Left kidney (tissue), 1 donor: ENCODE measurements at regions not wholly inside any gene's neighbourhood (a gene's known extent, or its start where the extent isn't known, plus 50 kb on each side); places are given as distances from the start of the nearest gene placed in this dataset.

Source experiments
- DNase-seq: peaks from one replicate; pipeline ENCODE4 v3.0.0-alpha.2; 2013

DNA sequence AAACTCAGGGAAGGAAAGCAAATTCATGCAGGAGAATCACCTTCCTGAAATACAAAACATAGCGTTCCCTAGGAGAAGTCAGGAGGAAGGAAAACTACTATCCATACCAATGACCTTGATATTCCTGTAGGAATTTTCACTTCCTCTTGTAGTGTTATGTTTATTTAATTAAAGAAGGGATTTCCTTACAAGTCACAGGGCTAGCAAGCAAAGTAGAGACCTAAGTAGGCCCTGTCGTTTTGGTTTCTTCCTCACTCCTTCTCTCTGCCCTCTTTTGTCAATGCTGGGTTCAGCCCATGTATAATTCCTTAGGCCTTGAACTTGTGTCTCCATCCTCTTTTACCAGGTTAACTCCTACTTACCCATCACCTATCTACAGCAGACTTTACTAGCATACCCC lies 435.2 kb upstream of the LRATD1 start:
- no peak for DNase-seq

DNA sequence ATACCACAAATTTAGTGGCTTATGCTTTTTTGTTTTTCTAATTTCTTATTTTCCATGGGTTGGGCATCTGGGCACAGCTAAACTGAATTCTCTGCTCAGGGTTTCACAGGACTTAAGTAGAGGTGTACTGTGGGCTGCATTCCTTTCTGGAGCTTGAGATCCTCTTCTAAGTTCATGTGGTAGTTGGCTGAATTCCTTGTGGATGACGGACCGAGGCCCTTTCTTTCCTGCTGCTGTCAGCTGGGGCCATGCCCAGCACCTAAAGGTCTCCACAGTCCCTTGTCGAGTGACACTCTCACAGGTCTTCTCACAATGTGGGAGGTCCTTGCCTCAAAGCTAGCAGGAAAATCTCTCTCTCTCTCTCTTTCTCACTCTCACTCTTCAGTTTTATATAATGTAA lies 433.5 kb upstream of the LRATD1 start:
- DNase-seq, result no peak

DNA sequence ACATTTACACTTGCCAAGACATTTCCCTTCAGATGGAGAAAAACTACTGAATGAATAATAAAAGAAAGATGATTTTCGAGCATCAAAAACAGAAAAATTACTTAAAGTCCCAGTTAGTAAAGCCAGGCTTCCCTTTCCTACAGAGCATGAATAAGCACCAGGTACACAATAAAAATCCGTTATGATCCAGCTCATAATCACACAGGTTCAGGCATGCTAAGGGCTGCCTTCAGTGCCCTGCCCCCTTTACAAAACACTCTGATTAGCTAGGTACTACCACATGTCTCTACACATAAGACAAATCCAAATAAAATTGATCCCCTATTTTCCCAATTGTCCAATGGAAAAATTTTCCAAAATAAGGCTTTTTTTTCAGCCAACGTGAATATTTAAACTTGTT lies 413.2 kb upstream of the LRATD1 start:
- DNase-seq, result no peak

DNA sequence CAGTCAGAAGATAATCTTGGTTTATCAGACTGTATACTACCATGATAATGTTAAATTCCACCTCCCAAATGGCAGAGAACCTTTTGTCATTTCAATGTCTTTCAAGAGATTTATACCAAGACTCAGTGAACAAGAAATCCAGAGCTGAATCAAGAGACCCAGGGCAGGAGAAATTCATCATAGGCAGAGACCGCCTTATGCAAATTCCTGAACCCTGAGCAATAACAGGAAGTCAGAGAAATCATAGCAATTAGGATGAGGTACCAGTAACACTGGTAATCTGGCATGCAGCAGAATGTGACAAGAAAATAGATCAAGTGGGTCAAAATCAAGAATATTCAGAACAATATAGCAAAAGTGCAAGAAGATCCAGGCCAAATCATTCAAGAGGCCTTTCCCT lies 412.4 kb upstream of the LRATD1 start:
- DNase-seq, result no peak

DNA sequence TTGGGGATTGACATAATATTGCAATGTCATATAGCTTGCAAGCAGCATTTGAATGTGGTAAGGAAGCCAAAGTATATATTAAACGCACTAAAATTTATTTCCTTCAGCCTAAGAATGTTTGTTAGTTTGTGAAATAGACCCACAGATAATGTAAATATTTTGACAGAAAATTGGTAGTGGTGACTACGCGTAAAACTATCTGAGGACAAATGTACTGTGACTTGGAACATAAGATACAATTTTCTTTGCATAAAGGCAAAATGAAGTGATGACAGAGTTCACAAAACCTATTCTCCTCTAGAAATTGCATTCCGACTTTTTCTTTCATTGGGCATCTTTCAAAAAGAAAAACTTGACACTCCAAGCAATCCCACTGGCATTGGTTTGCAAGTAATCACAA lies 411.1 kb upstream of the LRATD1 start:
- no peak for DNase-seq

DNA sequence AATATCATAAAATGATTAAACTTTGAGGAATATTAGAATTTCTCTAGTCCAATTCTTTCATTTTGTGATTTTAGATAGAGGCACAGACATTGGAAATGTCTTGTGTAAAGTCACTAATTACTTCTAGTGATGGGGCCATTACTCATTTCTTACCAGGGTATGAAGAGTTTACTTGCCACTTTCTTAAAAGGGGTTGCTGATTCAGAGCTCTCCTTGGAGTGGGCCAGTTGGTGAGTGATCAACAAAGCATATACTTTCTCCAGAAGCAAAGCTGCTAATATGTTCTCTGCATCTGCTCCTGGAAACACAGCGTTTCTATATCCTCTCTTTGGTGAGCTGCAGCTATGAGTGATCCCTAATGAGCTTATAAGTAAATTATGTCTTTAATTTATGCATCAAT lies 408.9 kb upstream of the LRATD1 start:
- DNase-seq, result no peak

DNA sequence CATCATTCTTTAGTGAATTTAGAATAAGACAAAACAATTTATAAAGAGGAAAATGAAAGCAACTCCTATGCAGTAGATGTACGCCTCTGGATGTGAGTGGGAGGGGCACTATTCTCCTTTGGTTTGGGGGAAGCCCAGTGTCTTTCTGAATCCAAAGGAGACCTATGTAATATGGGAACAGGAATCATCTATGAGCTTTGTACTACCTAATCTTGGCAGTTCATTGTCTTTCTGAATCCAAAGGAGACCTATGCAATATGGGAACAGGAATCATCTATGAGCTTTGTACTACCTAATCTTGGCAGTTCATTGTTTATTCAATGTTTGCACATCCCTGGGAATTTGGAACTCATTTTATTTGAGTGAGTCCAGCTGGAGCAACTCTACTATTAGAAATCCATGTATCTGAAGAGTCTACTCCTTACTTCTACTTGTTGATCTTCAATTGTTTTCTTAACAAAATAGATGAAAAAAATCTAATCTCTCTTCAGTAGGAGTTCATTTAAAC lies 401.1 kb upstream of the LRATD1 start:
- DNase-seq, result no peak

DNA sequence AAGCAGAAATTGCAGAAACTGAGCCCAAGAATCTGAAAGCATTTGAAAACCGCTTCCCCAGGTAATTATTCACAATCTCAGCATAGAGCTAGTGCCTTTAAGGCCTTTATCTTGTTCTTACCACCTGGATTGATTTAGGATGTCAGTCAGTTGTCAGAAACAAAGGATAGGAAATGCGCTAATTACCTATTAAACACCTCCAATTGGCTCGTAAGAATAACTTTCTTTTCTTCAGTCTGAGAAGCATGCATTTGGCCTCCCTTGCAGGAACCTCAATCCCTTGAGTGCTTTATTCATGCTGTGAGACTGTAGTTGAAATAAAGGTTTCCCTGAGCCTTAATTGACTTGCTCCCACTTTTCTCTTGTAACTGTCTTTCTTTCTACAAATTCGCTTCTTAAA lies 400.3 kb upstream of the LRATD1 start:
- no peak for DNase-seq

DNA sequence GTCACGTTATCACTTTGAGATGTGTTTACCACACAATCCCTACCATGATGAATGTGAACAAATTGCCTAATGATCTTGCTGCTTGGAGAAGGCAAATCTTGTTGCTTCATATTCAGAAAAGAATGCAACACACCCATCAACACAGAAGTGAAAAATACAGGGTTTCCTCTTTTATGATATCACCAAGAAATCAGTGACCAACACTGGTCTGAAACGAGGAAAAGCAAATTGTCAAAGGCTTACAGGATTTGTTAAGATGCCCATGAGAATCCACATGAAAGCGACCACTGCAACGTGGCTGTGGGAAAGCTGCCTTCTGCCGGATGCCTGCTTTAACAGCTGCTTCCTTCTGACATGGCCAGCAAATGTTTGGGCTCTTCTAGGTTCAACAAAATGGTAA lies 397.6 kb upstream of the LRATD1 start:
- no peak for DNase-seq

DNA sequence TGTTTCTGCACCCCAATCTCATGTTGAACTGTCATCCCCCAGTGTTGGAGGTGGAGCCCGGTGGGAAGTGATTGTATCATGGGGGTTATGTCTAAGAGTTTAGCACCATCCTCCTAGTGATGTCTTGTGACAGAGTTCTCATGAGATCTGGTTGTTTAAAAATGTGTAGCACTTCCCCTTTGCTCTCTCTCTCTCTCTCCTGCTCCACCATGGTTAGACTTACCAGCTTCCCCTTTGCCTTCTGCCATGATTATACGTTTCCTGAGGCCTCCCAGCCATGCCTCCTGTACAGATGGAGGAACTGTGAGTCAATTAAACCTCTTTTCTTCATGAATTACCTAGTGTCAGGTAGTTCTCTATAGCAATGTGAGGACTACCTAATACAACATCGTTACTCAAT lies 396.9 kb upstream of the LRATD1 start:
- no peak for DNase-seq

DNA sequence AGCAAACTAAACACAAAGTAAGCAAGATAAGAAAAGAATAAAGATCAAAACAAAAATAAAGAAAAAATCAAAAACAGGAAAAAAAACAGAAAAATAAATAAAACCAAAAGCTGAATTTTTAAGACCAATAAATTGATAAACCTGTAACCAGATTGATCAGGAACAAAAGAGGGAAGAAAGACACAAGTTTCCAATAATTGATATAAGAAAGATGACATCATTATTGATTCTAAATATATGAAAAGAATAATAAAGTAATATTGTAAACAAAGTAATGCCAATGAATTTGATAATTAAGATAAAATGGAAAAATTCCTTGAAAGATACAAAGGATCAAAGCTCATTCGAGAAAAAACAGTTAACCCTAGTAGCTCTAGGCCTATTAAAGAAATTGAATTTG lies 394.6 kb upstream of the LRATD1 start:
- no peak for DNase-seq

DNA sequence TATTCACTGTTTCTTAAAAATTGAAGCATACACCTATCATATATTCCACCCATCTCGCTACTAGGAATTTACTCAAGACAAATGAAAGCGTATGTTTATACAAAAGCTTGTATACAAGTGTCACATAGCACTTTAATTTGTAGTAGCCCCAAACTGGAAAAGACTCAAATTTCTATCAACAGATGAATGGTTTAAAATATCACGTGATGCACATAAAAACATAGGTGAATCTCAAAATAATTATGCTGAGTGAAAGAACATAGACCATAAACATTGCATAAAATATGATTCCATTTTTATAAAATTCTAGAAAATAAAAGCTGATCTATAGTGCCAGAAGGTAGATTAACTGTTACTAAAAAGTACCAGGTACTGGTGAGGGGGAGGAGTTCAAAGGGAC lies 392.9 kb upstream of the LRATD1 start:
- no peak for DNase-seq

DNA sequence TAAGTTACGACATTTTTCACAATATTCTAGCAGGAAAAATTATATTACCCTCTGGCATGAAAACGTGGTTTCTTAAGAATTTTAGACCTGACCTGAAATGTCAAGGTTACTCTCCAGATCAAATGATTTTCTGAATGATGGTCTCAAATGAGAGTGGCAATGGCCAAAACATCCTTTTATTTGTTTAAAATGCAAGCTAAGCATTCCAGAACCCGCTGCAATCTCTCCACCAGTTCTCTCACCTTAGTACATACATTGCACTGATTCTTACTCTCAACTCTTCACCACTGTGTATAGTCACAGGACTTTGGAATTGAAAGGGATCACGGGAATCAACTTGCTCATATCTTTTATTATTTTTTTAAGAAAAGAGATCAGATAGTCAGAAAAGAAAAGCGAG lies 391.6 kb upstream of the LRATD1 start:
- no peak for DNase-seq

DNA sequence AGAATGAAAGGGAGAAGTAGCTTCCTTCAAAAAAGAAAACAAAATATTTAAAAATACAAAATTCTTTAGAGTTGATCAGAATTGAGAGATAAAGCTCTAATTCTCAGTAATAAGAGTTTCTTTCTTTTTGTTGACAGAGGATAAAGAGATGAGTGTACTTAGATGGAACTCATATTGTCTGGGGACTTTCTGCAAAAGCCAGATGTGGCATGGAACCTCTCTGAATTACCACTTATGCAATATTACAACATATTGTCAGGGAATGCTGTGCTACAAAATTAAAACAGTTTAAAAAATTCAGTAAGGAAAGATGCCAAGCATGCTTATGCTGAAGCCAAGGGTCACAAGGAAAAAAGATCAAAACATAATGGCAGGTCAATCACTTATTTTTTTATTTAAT lies 386.6 kb upstream of the LRATD1 start:
- DNase-seq, result no peak

DNA sequence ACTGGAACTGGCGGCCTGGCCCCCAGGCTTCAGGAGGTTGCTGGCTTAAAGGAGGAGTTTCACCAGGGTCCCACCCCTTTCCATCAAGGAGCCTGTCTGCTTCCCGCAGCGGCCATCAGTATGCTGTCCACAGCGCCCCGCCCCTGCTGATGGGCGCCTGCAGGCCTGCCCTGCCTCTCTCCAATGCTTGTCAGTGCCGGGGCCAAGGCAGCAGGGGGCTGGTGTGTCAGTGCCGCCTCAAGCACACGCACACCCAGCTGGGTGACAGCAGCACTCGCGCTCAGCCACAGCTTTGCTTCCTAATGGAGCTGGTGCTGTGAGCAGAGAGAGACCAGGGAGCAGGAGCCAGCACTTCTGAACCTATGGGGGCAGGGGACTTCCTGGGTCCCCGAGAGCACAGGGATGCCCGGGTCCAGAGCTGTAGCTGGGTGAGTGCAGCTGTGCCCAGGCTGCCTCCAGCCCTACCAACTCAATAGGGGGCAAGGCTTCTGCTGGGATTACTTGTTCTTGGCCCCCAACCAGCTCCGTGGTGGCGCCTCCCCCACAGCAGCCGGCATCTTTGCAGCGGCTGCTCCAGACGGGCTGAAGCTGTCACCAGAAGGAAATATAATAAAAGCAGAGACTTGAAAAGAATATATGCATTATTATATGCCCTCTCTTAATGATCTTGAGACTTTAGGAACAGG lies 377.2 kb upstream of the LRATD1 start:
- no peak for DNase-seq

DNA sequence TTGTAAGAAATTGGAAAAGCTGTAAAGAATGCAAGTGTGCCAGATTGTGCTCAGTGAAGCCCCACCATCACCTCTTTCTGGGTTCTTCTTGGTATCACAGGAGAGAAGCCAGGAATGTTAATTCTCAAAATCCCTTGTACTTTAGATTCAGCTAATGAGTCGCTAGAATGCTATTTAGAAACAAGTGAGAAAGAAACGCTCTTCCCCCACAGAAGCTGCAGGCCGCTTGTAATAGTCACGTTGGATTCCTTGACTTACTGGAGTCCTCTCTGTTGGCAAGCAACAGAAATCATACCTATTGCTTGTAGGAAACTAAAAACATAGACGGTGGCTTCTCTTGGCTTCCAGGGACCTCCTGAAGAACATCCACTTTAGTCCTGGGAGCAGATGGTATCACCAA lies 375.6 kb upstream of the LRATD1 start:
- DNase-seq, result no peak

DNA sequence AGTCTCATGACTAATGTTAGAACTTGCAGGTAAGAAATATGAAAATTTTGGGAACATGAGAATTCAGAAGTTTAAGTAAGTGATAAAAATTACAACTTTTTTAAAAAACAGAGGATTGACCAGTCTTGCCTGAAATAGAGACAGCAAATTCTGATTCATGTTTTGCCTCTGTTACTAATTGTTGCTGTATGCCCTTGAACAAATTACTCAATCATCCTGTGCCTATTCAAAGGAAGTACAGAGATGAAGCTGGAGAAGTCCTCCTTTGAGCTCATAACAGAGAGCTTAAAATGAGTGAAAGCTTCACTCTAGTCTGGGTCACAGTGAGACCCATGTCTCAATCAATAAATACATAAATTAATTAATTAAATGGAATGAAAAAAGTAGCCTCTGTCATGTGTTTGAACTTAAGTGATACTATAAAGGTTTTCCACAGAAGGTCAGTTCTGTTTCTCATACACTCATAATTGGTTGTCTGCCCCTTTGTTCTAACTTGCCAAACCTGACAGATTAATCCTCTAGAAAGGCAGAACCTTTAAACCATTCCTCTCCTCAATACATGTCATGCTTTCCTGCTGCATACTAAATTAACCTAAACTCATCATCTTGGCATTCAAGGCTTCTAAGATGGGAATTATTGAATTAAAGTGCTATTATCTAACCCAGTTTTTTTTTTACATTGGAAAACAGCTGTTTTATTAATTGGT lies 374.6 kb upstream of the LRATD1 start:
- no peak for DNase-seq

DNA sequence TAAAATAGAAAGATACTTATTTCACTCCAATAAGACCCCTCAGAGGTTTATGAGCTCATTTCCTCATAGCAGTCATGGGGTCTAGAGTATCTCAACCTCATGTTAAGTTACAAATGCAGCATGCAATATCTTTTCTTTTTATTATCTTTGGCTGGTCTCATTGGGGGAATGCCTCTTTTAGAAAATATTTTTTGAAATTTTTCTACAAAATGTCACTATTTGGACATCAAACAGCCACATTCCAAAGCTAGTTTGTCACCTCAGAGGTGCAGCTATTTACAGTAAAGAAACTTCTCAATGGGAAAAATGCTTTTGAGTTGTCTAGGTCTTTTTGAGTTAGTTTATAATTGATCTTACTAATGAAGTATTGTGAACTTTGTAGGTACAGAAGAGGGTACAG lies 370.7 kb upstream of the LRATD1 start:
- no peak for DNase-seq

DNA sequence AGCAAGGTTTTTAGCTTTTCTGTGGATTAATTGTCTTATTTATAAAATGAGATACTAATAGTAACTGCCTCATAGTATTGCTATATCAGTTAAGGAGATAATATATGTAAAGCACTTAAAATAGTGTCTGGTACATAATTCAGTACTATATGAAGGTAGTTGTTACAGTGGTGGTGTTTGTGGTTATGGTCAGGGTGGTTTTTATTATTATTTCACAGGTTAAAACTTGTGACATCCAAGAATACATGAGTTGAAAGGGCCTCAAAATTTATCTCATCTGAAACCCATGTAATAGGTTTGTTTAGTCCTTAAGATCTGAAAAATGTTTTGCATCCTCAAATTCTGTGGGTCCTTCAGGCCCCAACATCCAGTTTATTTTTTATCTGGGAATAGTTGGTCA lies 369.5 kb upstream of the LRATD1 start:
- DNase-seq, result no peak

DNA sequence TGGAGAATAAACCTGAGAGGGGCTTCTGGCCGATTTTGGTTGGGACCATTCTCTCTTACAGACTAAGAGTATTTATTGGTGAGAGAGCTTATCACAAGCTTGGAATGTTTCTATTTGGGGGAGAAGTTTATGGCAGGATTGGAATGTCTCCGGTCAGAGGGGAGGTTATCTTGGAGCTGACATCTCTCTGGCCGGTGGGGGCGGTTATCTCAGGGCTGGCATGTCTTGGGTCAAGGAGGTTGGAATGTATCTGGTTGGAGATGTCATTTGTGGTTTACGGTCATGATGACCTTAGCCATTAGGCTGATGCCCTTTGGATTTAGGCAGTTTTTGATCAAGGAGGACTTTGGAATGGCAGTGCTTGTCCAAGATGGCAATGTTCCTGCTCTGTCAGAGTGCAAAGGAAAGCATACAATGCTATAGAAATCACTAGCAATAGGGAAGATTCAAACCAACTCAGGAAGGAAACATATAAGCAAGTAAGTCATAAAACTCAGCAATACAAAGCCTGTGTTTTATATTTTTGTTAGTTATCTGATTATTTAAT lies 362.4 kb upstream of the LRATD1 start:
- no peak for DNase-seq

DNA sequence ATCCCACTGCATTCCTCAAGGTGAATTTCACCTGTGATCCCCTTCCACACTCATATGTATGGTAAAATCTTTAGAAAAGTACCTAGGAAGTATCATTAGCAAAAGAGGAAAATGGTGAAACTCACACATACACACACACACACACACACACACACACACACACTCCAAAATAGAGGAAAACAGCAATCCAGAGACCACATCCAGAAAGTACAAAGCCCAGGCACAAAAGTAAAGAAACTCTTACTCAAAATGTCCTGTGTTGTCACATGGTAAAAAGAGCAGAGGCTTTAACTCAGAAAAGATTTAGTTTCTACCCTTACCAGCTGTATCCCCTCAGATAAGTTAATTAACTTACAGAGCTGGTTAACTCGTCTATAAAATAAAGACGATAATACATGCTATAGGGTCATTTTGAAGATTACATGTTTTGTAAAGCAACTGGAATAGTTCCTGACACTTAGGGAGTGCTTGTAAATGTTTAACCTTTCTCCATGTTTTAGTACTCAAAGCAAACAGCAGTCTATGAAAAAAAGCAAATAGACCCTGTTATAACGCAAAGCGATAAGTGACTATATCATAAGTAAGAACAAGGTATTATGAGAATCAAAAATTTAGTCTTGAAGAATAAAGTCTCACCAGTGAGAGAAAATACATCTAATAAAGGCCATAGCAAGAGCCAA lies 360.0 kb upstream of the LRATD1 start:
- no peak for DNase-seq

DNA sequence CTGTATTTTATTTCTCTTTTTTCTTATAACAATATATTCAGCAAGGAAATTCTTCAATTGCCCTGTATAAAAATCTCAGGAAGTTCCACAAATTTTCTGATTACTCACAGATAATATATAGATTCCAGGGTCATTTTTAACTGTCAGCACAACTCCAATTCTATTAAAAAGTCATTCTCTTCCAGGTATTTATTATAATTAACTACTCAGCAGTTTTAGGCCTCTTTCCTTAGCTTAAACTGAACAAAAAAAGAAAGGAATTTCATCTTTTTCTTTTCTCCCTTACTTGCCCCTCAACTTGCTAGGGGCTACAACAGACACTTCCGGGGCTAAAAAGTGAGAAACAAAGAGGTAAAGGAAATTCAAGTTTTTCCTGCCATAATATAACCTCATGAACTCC lies 358.9 kb upstream of the LRATD1 start:
- DNase-seq, result no peak

DNA sequence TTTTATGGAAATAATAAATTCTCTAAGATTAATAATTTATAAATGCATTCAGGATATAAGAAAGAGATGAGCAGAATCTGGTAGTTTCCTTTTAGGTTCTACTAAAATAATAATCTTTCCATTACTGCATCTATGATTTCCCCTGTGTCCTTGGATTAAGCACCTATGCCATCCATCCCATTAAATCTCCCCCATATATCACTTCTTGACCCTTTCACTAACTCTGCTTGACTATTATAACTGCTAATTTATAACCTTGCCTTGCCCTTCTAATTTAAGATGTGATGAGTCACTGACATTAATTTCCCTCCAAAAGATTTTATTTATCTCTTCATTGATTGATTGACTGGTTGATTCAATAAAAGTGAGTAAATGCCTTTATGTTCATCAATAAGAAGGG lies 348.3 kb upstream of the LRATD1 start:
- no peak for DNase-seq
